Skin epidermis (tissue), 12 donors: ENCODE measurements at regions not wholly inside any gene's neighbourhood (a gene's known extent, or its start where the extent isn't known, plus 50 kb on each side); places are given as distances from the start of the nearest gene placed in this dataset.

ENCODE experiments used
- H3K27ac ChIP-seq, 21 experiments: fragments of 200-600 bp; sonication (generic) in 11 of 21; one replicate each; pipeline ENCODE4 v1.5.0; 2020; ENCODE audit warnings: mild to moderate bottlenecking in 3 of 21, inconsistent platforms in 2 of 21, moderate library complexity in 2 of 21
- H3K4me3 ChIP-seq, 7 experiments: fragments of 200-600 bp; sonication (generic) in 2 of 7; one replicate each; pipeline ENCODE4 v1.5.0; 2020; ENCODE audit warnings: inconsistent platforms in 2 of 7, mild to moderate bottlenecking in 2 of 7, moderate library complexity in 1 of 7

- no peak overlapping the region for H3K4me3 ChIP-seq
- no peak overlapping the region for H3K27ac ChIP-seq
Observed at GRCh38 chr9:27625751-27626150, 52.5 kb upstream of the C9orf72 start.

- no peak overlapping the region for H3K4me3 ChIP-seq
- H3K27ac ChIP-seq, result no peak overlapping the region
Observed at GRCh38 chr9:27626244-27627187, 53.2 kb upstream of the C9orf72 start.

GRCh38 chr9:27627188-27627564 is 53.9 kb upstream of the C9orf72 start:
- Histone ChIP-seq H3K27ac (no peak overlapping the region), H3K4me3 (no peak overlapping the region)

- no peak overlapping the region for H3K27ac ChIP-seq
- no peak overlapping the region for H3K4me3 ChIP-seq
Observed at GRCh38 chr9:27628311-27628710, 55.0 kb upstream of the C9orf72 start.

- Histone ChIP-seq H3K4me3 (no peak overlapping the region), H3K27ac (no peak overlapping the region)
Observed at GRCh38 chr9:27629425-27629824, 56.1 kb upstream of the C9orf72 start.

- no peak overlapping the region for H3K4me3 ChIP-seq
- no peak overlapping the region for H3K27ac ChIP-seq
Observed at GRCh38 chr9:27632254-27632653, 59.0 kb upstream of the C9orf72 start.

GRCh38 chr9:27633764-27634163 is 60.5 kb upstream of the C9orf72 start:
- H3K4me3 ChIP-seq, result no peak overlapping the region
- no peak overlapping the region for H3K27ac ChIP-seq

GRCh38 chr9:27634879-27635278 is 61.6 kb upstream of the C9orf72 start:
- H3K27ac ChIP-seq, result no peak overlapping the region

GRCh38 chr9:27638716-27639115 is 65.4 kb upstream of the C9orf72 start:
- no peak overlapping the region for H3K27ac ChIP-seq
- H3K4me3 ChIP-seq, result no peak overlapping the region

More at GRCh38 chr9:27634879-27635278, 61.6 kb upstream of the C9orf72 start:
- H3K4me3 ChIP-seq, result no peak overlapping the region

GRCh38 chr9:27645161-27645840 is 72.0 kb upstream of the C9orf72 start:
- Histone ChIP-seq H3K4me3 (no peak overlapping the region), H3K27ac (no peak overlapping the region)

- no peak overlapping the region for H3K27ac ChIP-seq
- H3K4me3 ChIP-seq, result no peak overlapping the region
Observed at GRCh38 chr9:27653246-27653645, 80.0 kb upstream of the C9orf72 start.

GRCh38 chr9:27653957-27654356 is 80.7 kb upstream of the C9orf72 start:
- no peak overlapping the region for H3K4me3 ChIP-seq
- no peak overlapping the region for H3K27ac ChIP-seq

GRCh38 chr9:27654629-27655285 is 81.5 kb upstream of the C9orf72 start:
- Histone ChIP-seq H3K4me3 (no peak overlapping the region), H3K27ac (no peak overlapping the region)

- H3K27ac ChIP-seq, result no peak overlapping the region
- H3K4me3 ChIP-seq, result no peak overlapping the region
Observed at GRCh38 chr9:27655441-27655840, 82.2 kb upstream of the C9orf72 start.

GRCh38 chr9:27659001-27659400 is 85.7 kb upstream of the C9orf72 start:
- Histone ChIP-seq H3K27ac (no peak overlapping the region), H3K4me3 (no peak overlapping the region)

GRCh38 chr9:27659571-27659970 is 86.3 kb upstream of the C9orf72 start:
- H3K27ac ChIP-seq, result no peak overlapping the region
- H3K4me3 ChIP-seq, result no peak overlapping the region

GRCh38 chr9:27660148-27660547 is 86.9 kb upstream of the C9orf72 start:
- H3K27ac ChIP-seq, result no peak overlapping the region
- H3K4me3 ChIP-seq, result no peak overlapping the region

GRCh38 chr9:27663526-27663925 is 90.2 kb upstream of the C9orf72 start:
- Histone ChIP-seq H3K4me3 (no peak overlapping the region), H3K27ac (no peak overlapping the region)

- Histone ChIP-seq H3K4me3 (no peak overlapping the region), H3K27ac (no peak overlapping the region)
Observed at GRCh38 chr9:27664121-27664779, 91.0 kb upstream of the C9orf72 start.

GRCh38 chr9:27665136-27665535 is 91.9 kb upstream of the C9orf72 start:
- H3K4me3 ChIP-seq, result no peak overlapping the region
- H3K27ac ChIP-seq, result no peak overlapping the region
